NB4 (cell line): ENCODE measurements at regions not wholly inside any gene's neighbourhood (a gene's known extent, or its start where the extent isn't known, plus 50 kb on each side); places are given as distances from the start of the nearest gene placed in this dataset.
A peak's percentile ranks its signal among the peaks of the same experiment; 100 is the strongest.

ENCODE experiments used
- MAX ChIP-seq: IDR thresholded peaks from 2 replicates; pipeline ENCODE4 v1.6.1; 2011; ENCODE audit warnings: low read depth, low read length
- TF ChIP-seq, protein P1 (sequence below): IDR thresholded peaks from one replicate; pipeline ENCODE4 v1.5.1; 2012; ENCODE audit warnings: low read depth, low read length

DNA sequence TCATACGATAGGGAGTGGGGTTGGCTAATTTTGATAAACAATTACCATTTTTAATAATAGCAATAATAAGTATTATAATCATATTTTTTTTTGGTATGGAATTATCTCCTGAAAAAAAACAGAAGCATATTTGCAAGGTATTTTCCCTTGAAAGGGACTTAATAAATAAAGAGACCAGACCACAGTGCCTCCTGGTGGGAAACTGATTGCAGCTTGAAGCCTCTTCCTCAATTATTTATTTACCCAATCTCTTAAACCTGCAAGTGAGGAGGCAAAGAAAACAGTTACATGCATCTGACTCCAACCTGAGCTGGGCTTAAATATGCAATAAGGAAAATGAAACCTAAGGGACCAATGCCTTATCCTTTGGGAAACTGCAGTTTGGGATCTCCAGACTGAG lies 388.1 kb upstream of the ACO1 start:
- TF ChIP-seq, protein P1, sequence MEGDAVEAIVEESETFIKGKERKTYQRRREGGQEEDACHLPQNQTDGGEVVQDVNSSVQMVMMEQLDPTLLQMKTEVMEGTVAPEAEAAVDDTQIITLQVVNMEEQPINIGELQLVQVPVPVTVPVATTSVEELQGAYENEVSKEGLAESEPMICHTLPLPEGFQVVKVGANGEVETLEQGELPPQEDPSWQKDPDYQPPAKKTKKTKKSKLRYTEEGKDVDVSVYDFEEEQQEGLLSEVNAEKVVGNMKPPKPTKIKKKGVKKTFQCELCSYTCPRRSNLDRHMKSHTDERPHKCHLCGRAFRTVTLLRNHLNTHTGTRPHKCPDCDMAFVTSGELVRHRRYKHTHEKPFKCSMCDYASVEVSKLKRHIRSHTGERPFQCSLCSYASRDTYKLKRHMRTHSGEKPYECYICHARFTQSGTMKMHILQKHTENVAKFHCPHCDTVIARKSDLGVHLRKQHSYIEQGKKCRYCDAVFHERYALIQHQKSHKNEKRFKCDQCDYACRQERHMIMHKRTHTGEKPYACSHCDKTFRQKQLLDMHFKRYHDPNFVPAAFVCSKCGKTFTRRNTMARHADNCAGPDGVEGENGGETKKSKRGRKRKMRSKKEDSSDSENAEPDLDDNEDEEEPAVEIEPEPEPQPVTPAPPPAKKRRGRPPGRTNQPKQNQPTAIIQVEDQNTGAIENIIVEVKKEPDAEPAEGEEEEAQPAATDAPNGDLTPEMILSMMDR = peak; percentile 23
- TF ChIP-seq MAX = no peak
